K562 (cell line): ENCODE measurements at regions not wholly inside any gene's neighbourhood (a gene's known extent, or its start where the extent isn't known, plus 50 kb on each side); places are given as distances from the start of the nearest gene placed in this dataset.

ENCODE experiments used
- ATAC-seq: fragments of 200-7000 bp; cut with Tn5 transposase; 3 replicates; pipeline ENCODE4 v1.9.1; 2020; ENCODE audit warnings: moderate library complexity
- BruUV-seq: library from RNA; stranded (reverse); fragments of 400-500 nt; replicated peaks from 2 replicates; lab custom pipeline; 2021; lab: Mats Ljungman, UMichigan
- CTCF ChIA-PET: fragments of 300-600 bp; formaldehyde crosslinking; extraction: SDS; loops from one replicate; lab custom pipeline; 2021; ENCODE audit warnings: low intra/inter-chr PET ratio; lab: Yijun Ruan, JAX
- POLR2A ChIA-PET: fragments of 300-600, 350-650 bp; sonication (Branson Sonifier 250); formaldehyde crosslinking; extraction: SDS; loops from one replicate; lab custom pipeline; 2021; ENCODE audit warnings: antibody characterized with exemption, inconsistent platforms; lab: Yijun Ruan, JAX
- DNase-seq, 4 experiments: peaks; one replicate each; pipeline versions ENCODE4 v3.0.0 to v3.0.0-alpha.2; 2011 to 2018; ENCODE audit warnings: low spot score in 3 of 4, mixed read lengths in 3 of 4; ENCODE audit errors: extremely low read depth in 1 of 4
- FAIRE-seq: peaks from 2 replicates; lab custom pipeline; 2011; peaks lifted over from hg19 to GRCh38; lab: Jason Lieb, UNC
- H2AFZ ChIP-seq: 2 replicates; pipeline ENCODE4 v1.6.0; 2011; ENCODE audit warnings: low read depth, low read length, control low read depth, inconsistent platforms
- H3K27ac ChIP-seq: fragments of 200-600 bp; 3 replicates; pipeline ENCODE4 v1.8.0; 2011; ENCODE audit warnings: low read depth, mild to moderate bottlenecking, control low read depth, inconsistent platforms, low read length, moderate library complexity, mixed read lengths; ENCODE audit errors: extremely low read depth
- H3K27me3 ChIP-seq, 2 experiments: fragments of 300-600 bp in 1 of 2; 2 replicates in 1 of 2; 3 replicates in 1 of 2; pipeline versions ENCODE4 v1.6.0 to v1.8.0; 2011; ENCODE audit warnings: inconsistent platforms in 2 of 2, low read length in 2 of 2, mild to moderate bottlenecking in 1 of 2, mixed read lengths in 1 of 2, moderate library complexity in 1 of 2; ENCODE audit not compliant: control insufficient read depth in 2 of 2, insufficient read depth in 2 of 2
- H3K36me3 ChIP-seq: fragments of 300-600 bp; 3 replicates; pipeline ENCODE4 v1.8.0; 2011; ENCODE audit warnings: mild to moderate bottlenecking, low read length, inconsistent platforms; ENCODE audit not compliant: control insufficient read depth, insufficient read depth
- H3K4me1 ChIP-seq, 2 experiments: fragments of 200-600 bp in 1 of 2; replicated peaks in 1 of 2; 2 replicates in 1 of 2; 3 replicates in 1 of 2; pipeline versions ENCODE4 v1.5.1 to v1.8.0; 2011; ENCODE audit warnings: inconsistent platforms in 2 of 2, low read length in 2 of 2, mild to moderate bottlenecking in 1 of 2, mixed read lengths in 1 of 2, moderate library complexity in 1 of 2; ENCODE audit not compliant: control insufficient read depth in 2 of 2, insufficient read depth in 2 of 2
- H3K4me2 ChIP-seq: 2 replicates; pipeline ENCODE4 v1.6.1; 2011; ENCODE audit warnings: low read length, control low read depth, inconsistent platforms, mixed read lengths; ENCODE audit not compliant: insufficient read depth
- H3K4me3 ChIP-seq: fragments of 200-600 bp; sonication (generic), shearing (Covaris generic); 2 replicates; pipeline ENCODE4 v1.5.1; 2016; ENCODE audit warnings: control low read depth, inconsistent platforms
- H3K79me2 ChIP-seq: fragments of 200-600 bp; 3 replicates; pipeline ENCODE4 v1.8.0; 2011; ENCODE audit warnings: low read length, inconsistent platforms; ENCODE audit not compliant: control insufficient read depth, insufficient read depth
- H3K9ac ChIP-seq, 2 experiments: 2 replicates each; pipeline versions ENCODE4 v1.6.0 to v1.6.1; 2011; ENCODE audit warnings: low read depth in 2 of 2, low read length in 2 of 2, control low read depth in 1 of 2, inconsistent platforms in 1 of 2, mild to moderate bottlenecking in 1 of 2, mixed read lengths in 1 of 2; ENCODE audit not compliant: insufficient read depth in 1 of 2
- H3K9me1 ChIP-seq: one replicate; pipeline ENCODE4 v1.6.0; 2011; ENCODE audit warnings: inconsistent platforms, mild to moderate bottlenecking, low read length, moderate library complexity; ENCODE audit not compliant: control insufficient read depth, insufficient read depth
- H3K9me3 ChIP-seq: replicated peaks from 2 replicates; pipeline ENCODE4 v1.5.1; 2011; ENCODE audit warnings: low read depth, low read length, inconsistent platforms; ENCODE audit not compliant: control insufficient read depth, insufficient read depth
- H4K20me1 ChIP-seq: replicated peaks from 2 replicates; pipeline ENCODE4 v1.6.1; 2011; ENCODE audit warnings: low read length, inconsistent platforms, mixed read lengths; ENCODE audit not compliant: control insufficient read depth, insufficient read depth
- ETV1 ChIP-seq: fragments of 450-650 bp; conservative IDR thresholded peaks from 2 replicates; pipeline ENCODE4 v1.6.1; 2016; ENCODE audit warnings: missing genetic modification characterization, control low read depth, low read depth, missing compliant biosample characterization
- FOXM1 ChIP-seq, 2 experiments: fragments of 450-650 bp in 1 of 2; sonication (generic) in 1 of 2; formaldehyde crosslinking in 1 of 2; IDR thresholded peaks; 2 replicates each; pipeline versions ENCODE4 v1.6.1 to v1.9.0; 2017 to 2022; ENCODE audit warnings: low read depth in 2 of 2, mild to moderate bottlenecking in 2 of 2, missing genetic modification reagents in 1 of 2, moderate library complexity in 1 of 2
- HLTF ChIP-seq: fragments of 450-650 bp; IDR thresholded peaks from 2 replicates; pipeline ENCODE4 v1.6.1; 2016
- RUNX1 ChIP-seq: sonication (generic); IDR thresholded peaks from 2 replicates; pipeline ENCODE4 v1.6.1; 2016; ENCODE audit warnings: antibody characterized with exemption, low read depth
- VEZF1 ChIP-seq: fragments of 200-800 bp; sonication (Bioruptor generic); IDR thresholded peaks from 2 replicates; pipeline ENCODE4 v1.6.1; 2017; ENCODE audit warnings: missing genetic modification characterization, missing compliant biosample characterization
- WGBS: fragments of 100-300 bp; shearing (Covaris generic); methylation state at CpG from one replicate; pipeline ENCODE4 v1.1.6; 2016; ENCODE audit warnings: low coverage, mixed read lengths; ENCODE audit not compliant: insufficient coverage; ENCODE audit errors: missing lambda C conversion rate; 5-methylcytosine and 5-hydroxymethylcytosine counted together
- in situ Hi-C: fragments of 300-500 bp; cut with MboI; formaldehyde crosslinking; loops from 4 replicates; pipeline ENCODE4 v1.15.0; 2018; ENCODE audit warnings: inconsistent platforms, mixed read lengths
- intact Hi-C: fragments of 100-400 bp; cut with micrococcal nuclease; formaldehyde crosslinking; loops from 2 replicates; pipeline ENCODE4 v1.14.2; 2022

- TF ChIP-seq ETV1 (tag) (no peak), FOXM1 (IDR thresholded peaks at IDR 0.05; ENCODE audit: low read depth) (no peak), FOXM1 (CRISPR knock-in tag; IDR thresholded peaks at IDR 0.05; ENCODE audit: low read depth) (no peak)
These were observed 372.5 kb upstream of the CFAP20DC start (continued) for GRCh38 chr3:59422312-59422711.

GRCh38 chr3:59418836-59419235 is 369.0 kb upstream of the CFAP20DC start:
- BruUV-seq = no TSS peak
- CTCF ChIA-PET = no interaction called here
- Histone ChIP-seq H2AFZ (no peak overlapping the region), H3K9ac (no peak overlapping the region), H3K27me3 (peaks cover 0 to 5% of the 10 kb centered on the region in 2 experiments; a peak in 2 of 5 replicates), H3K79me2 (no peaks in the 10 kb centered on the region), H3K4me1 (no peaks in the 10 kb centered on the region), H3K27ac (no peak overlapping the region), H3K4me2 (no peak overlapping the region), H3K9me1 (no peaks in the 10 kb centered on the region), H4K20me1 (no peaks in the 10 kb centered on the region), H3K36me3 (no peaks in the 10 kb centered on the region), H3K4me3 (no peak overlapping the region), H3K9me3 (no peaks in the 10 kb centered on the region)
- ATAC-seq (no peak), DNase-seq (no peak), FAIRE-seq (no peak)
- no peak for TF ChIP-seq HLTF
- no peak for TF ChIP-seq VEZF1 (CRISPR knock-in tag)
- no peak for TF ChIP-seq RUNX1
- POLR2A ChIA-PET = no interaction called here
- in situ Hi-C loops = no loop called here
- intact Hi-C loops = no loop called here
- WGBS = 4% methylated on average over 4 of the region's 4 CpGs
